GM18517 (cell line): ENCODE measurements at regions not wholly inside any gene's neighbourhood (a gene's known extent, or its start where the extent isn't known, plus 50 kb on each side); places are given as distances from the start of the nearest gene placed in this dataset.
"Not testable (repeated sequence)": the region's sequence is repeated elsewhere in the genome, so short reads cannot be mapped to it uniquely, and the experiment has no call there.

Experiments
- ATAC-seq: cut with Tn5 transposase; IDR thresholded peaks from one replicate; pipeline ENCODE4 v1.9.1; 2021; ENCODE audit warnings: mild to moderate bottlenecking, moderate library complexity; ENCODE audit not compliant: unreplicated experiment

GRCh38 chr11:116070520-116070919 is 566.3 kb upstream of the CADM1 start:
- ATAC-seq: no peak

- no peak for ATAC-seq
Observed at GRCh38 chr11:116066777-116067176, 562.6 kb upstream of the CADM1 start.

DNA sequence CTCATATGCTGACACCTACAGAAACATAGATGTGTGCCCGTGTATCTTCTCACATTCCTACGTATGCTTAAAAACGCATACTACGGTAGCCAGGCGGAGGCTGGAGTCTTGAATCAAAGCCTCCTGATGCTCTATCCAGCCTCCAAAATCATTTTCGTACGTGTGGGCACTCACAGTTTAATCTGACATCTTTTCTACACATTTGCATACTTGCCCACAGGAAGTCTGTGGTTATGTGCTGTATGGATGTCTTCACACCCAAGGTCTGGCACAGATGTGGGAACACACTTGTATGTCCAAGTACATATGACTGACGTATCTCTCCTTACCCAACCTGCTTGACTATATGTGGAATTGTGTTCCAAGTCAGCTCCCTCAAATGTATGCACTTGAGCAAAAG is 561.8 kb upstream of the CADM1 start:
- ATAC-seq: peak; percentile 63

- ATAC-seq: no peak
Observed at GRCh38 chr11:116065191-116065895, 561.1 kb upstream of the CADM1 start.

GRCh38 chr11:116062490-116063171 is 558.4 kb upstream of the CADM1 start:
- no peak for ATAC-seq

- no peak for ATAC-seq
Observed at GRCh38 chr11:116062129-116062489, 557.9 kb upstream of the CADM1 start.

DNA sequence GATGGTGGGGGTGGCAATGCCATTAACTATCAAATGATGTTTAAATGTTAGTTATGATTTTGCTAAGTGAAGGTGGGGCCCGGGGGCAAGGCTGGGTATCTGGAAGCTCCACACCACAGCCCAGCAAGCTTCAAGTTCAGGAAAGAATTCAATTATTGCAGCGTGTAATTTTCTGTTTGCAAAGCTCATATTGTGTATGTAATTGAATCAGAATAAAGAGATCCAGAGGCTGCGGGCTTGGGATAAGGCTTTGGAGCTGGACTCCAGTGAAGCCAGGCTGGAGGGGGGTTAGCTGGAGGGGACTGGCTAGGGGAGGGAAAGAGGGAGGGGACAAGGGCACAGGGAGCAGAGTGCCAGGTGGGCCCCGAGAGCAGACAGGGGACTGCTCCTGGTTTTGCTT is 557.1 kb upstream of the CADM1 start:
- ATAC-seq: no peak

DNA sequence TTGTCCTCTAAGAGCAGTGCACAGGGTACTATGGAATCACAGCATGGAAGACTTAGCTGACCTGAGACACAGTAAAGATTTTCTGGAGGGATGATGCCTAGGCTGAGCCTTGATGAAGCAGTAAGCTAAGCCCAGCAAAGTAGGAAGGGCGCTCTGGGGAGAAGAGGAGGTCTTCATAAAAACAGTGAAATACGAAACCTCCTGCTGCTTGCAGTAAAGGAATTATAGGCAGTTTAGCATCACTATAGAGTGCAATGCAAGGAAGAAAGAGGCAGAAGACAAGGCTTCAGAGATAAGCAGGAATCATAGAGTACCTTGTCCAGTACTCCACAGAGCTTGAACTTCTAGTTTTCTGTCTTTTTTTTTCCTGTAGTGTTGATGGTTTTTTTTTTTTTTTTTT is 555.7 kb upstream of the CADM1 start:
- no peak for ATAC-seq

DNA sequence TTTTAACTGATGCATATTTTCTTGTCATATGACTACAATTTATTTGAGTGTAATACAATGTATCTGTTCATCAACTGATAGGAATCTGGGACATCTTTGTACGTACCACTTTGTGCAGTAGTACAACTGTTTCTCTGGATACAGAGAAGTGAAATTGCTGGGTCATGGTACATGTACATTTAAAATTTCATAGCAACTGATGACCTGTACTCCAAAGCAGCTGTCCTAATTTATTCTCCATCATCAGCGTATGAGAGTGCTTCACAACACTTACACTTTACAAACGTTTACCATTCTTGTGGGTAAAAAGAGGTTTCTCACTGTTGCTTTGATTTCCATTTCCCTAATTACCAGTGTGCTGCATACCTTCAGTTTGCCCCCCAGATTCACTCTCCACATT is 552.8 kb upstream of the CADM1 start:
- ATAC-seq: no peak

DNA sequence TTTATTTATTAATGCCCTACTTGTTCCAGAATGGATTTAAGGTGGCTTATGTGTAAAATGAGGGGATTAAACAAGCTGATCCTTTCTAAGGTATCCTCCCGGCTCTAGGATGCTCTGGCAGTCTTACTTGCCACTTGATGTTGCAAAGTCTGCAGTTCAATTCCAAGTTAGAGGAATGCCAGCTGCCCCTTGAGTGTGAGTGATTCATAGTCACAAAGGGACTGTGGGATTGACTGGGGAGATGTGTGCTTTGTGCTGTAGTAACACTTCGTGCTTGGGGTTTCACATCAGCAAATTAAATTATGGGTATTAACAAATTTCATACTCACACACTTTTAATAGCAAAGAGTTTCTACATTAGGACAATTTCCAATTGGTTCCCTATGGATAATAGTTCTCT is 550.8 kb upstream of the CADM1 start:
- ATAC-seq: no peak

DNA sequence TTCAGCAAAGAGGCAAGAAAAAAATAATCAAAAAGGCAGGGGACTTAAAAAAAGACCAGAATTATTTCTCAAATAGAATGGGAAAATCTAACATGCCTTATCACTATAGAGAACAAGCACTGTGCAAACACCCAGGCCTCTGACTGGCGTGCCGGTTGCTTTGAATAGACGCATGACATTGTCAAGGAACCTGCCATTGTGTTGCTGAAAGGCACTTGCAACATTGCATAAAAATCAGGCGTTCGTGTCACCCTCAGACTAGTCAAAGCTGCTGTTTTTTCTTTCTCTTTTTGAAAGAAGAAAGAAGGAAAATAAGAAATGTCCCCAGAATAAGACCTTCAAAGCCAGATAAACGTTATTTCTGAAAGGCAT is 549.3 kb upstream of the CADM1 start:
- ATAC-seq: no peak

DNA sequence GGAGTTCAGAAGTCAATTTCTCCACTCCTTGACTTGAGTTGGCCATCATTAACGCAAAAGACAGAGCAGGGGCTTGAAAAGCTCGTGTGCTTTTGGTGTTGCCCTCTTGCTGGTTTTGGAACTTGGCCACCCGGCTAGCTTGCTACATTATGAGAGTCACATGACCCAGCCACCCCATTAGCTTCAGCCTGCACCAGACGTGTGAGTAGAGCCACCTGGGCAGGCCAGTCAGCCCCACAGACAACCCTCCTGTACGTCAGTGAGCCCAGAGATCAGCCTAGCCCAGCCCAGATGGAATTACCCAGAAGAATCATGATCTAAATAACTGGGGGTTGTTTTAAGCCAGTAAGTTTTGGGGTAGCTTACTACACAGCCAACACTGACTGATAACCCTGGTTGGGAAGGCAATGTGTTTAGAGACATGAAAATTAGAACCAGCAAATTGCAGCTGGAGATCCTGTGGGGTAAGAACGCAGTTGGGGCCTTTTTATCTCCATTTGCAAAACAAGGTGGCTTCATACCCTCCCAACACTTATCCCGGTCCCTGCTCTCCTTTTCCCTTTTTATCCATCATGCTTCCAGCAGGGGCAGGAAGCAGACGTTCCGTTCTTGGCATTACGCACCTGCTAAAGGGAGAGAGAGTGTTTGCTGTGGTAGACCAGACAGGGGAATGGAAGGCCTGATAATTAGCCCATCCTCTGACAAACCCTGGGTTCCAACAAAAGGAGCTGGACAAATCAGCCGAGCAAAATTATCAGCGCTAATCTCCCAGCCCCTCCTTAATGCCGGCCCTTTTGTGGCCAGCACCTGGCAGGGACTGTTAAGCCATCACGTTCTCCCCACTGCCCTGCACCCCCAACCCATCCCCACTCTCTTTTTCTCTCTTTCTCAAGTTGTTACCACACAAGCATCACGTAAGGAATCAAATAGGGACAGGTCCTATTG is 548.7 kb upstream of the CADM1 start:
- no peak for ATAC-seq

- ATAC-seq: no peak
Observed at GRCh38 chr11:116051494-116051893, 547.3 kb upstream of the CADM1 start.

DNA sequence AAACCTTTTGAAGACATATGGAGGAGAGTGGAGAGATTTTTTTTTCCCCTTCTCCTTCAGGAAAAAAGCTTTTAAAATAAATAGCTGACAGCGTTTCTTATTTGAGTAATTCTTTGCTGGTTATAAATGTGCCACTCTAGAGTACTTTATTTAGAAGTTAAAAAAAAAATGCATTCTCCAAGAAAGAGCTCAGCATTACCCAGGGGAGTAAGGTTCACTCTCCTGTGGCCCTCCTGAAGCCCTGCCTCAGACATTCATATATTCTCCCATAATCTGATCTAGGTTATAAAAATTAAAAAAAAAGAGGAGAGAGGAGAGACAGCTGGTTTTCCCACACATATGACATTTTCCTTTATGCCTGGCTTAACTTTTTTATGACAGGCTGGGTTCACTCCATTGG is 545.2 kb upstream of the CADM1 start:
- ATAC-seq: no peak

- ATAC-seq: no peak
Observed at GRCh38 chr11:116046127-116046526, 541.9 kb upstream of the CADM1 start.

- no peak for ATAC-seq
Observed at GRCh38 chr11:116044941-116045340, 540.7 kb upstream of the CADM1 start.

GRCh38 chr11:116044520-116044919 is 540.3 kb upstream of the CADM1 start:
- no peak for ATAC-seq

GRCh38 chr11:116043857-116044256 is 539.6 kb upstream of the CADM1 start:
- ATAC-seq: no peak

DNA sequence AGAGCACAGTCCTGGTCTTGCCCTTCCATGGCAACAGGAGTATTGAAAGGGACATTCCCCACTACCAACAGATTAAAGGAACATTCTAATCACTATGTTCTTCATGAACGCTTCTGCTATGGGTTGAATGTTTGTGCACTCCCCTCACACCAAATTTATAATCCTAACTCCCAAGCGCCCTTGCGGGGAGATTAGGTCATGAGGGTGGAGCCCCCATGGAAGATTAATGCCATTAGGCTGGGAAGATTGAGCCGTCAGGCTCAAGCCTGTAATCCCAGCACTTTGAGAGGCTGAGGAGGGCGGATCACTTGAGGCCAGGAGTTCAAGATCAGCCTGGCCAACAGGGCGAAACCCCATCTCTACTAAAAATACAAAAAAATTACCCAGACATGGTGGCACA is 538.8 kb upstream of the CADM1 start:
- not testable (repeated sequence) for ATAC-seq

GRCh38 chr11:116042146-116042545 is 537.9 kb upstream of the CADM1 start:
- ATAC-seq: no peak

DNA sequence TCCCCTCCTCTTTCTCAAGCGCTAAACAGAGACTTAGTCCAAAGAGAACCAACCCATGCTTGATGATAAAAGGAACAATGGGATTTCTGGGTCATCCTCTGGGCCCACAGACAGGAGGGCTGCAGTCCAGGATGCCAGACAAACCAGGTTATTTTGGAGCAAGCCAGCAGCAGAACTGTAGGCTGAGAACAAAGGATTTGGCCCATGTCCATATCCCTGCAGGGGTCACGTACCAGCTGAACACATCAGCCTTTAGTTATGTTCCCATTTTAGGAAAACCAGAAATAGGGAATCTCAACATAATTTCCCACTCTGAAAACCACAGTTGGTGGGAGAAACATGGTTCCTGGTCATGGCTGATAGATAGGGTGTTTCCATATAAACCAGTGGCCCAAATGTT is 533.6 kb upstream of the CADM1 start:
- no peak for ATAC-seq

DNA sequence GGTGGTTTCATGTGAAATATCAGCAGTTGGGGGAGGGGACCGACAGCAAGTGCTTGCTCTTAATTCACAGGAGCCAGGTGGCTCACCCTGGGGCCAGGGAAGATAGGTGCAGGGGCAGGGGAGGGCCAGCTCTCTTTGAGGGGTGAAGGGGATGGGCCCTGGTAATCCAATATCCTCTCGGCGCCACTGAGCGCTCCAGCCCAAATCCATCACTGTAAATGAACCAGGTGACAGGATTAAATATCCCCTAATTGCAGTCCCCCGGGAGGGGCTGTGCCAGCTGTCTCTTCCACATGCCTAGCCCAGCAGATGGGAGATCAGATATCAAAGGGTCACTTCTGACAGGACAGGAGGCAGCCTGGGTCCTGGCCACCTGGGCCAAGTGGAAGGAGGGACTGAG is 531.8 kb upstream of the CADM1 start:
- no peak for ATAC-seq
